ENCODE measurements at regions not wholly inside any gene's neighbourhood (a gene's known extent, or its start where the extent isn't known, plus 50 kb on each side); places are given as distances from the start of the nearest gene placed in this dataset.

GRCh38 chr20:60200305-60200918, 242.2 kb downstream of the CDH26 start:
- Histone ChIP-seq H3K4me3 (ENCODE audit: low read depth, low read length) (no peak overlapping the region), H3K9me3 (ENCODE audit: control insufficient read depth, insufficient read depth, low read depth, low read length) (no peaks in the 10 kb centered on the region), H3K36me3 (ENCODE audit: control insufficient read depth in 2 of 2, insufficient read depth in 1 of 2, low read length in 2 of 2) (no peaks in the 10 kb centered on the region), H3K27ac (ENCODE audit: extremely low read depth, low read depth, low read length) (no peak overlapping the region), H3K4me1 (ENCODE audit: control insufficient read depth, insufficient read depth, low read length) (no peaks in the 10 kb centered on the region)
- CTCF ChIA-PET, result interaction anchor here (4.5 kb wide), 1 partner anchor 10 kb away, joined by 24 read pairs; no protein-coding TSS in a partner anchor
- TF ChIP-seq PRDM4 (tag by site-specific recombination; IDR thresholded peaks at IDR 0.05), result no peak
- TF ChIP-seq ZNF692 (tag by site-specific recombination; IDR thresholded peaks at IDR 0.05), result no peak
- no peak for TF ChIP-seq ZNF580 (tag by site-specific recombination; IDR thresholded peaks at IDR 0.05)
- TF ChIP-seq KLF7 (tag by site-specific recombination; IDR thresholded peaks at IDR 0.05; ENCODE audit: borderline replicate concordance), result no peak
- no peak for TF ChIP-seq SETDB1 (IDR thresholded peaks at IDR 0.05; ENCODE audit: insufficient read length, low read length)
- no peak for TF ChIP-seq ZNF600 (tag by site-specific recombination; IDR thresholded peaks at IDR 0.05)
- no peak for TF ChIP-seq ZBTB17 (tag by site-specific recombination; IDR thresholded peaks at IDR 0.05)
- TF ChIP-seq ZNF521 (tag by site-specific recombination; IDR thresholded peaks at IDR 0.05), result no peak
- no peak for TF ChIP-seq GLI4 (tag by site-specific recombination; IDR thresholded peaks at IDR 0.05)
- TF ChIP-seq REST (tag by site-specific recombination; IDR thresholded peaks at IDR 0.05), result no peak
- TF ChIP-seq PRDM2 (tag by site-specific recombination; IDR thresholded peaks at IDR 0.05; ENCODE audit: borderline replicate concordance), result no peak
- TF ChIP-seq ZNF391 (tag by site-specific recombination; IDR thresholded peaks at IDR 0.05; ENCODE audit: borderline replicate concordance, low read depth), result no peak
- TF ChIP-seq WT1 (tag by site-specific recombination; IDR thresholded peaks at IDR 0.05), result no peak
- no peak for TF ChIP-seq ZSCAN4 (tag by site-specific recombination; IDR thresholded peaks at IDR 0.05)
- no peak for TF ChIP-seq ZNF660 (tag by site-specific recombination; IDR thresholded peaks at IDR 0.05)
- no peak for TF ChIP-seq ZNF175 (tag by site-specific recombination; IDR thresholded peaks at IDR 0.05)
- no peak for TF ChIP-seq MZF1 (tag by site-specific recombination; IDR thresholded peaks at IDR 0.05; ENCODE audit: borderline replicate concordance)
- no peak for TF ChIP-seq YY1 (tag by site-specific recombination; IDR thresholded peaks at IDR 0.05)
- no peak for TF ChIP-seq ZNF791 (tag by site-specific recombination; IDR thresholded peaks at IDR 0.05)
- no peak for TF ChIP-seq ZNF560 (tag by site-specific recombination; IDR thresholded peaks at IDR 0.05; ENCODE audit: borderline replicate concordance)
- POLR2A ChIA-PET, result no interaction called here

Measured in HEK293 (cell line).